NCI-H226 (cell line): ENCODE measurements at regions not wholly inside any gene's neighbourhood (a gene's known extent, or its start where the extent isn't known, plus 50 kb on each side); places are given as distances from the start of the nearest gene placed in this dataset.

ENCODE experiments used
- DNase-seq: peaks from one replicate; pipeline ENCODE4 v3.0.0-alpha.2; 2015

DNA sequence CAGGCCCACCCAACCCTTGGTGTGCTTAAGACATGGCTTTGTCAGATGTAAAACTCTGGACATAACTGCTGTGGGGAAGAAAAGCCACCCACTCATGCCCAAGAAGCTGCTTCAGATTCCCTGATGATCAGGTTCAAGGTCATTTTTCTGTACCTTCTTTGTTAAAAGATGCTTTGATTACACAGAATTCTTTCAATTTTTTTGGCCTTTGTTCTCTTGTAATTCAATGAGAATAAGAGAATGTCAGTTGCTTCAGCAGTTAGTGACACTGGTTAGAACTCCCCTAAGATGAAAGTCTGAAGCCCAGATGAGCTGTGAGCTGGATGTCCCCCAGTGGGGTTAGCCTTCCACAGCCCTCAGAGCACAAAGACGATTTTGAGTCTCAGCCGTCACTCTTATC, 152.7 kb downstream of the CHRM3 start:
- DNase-seq, result no peak

DNA sequence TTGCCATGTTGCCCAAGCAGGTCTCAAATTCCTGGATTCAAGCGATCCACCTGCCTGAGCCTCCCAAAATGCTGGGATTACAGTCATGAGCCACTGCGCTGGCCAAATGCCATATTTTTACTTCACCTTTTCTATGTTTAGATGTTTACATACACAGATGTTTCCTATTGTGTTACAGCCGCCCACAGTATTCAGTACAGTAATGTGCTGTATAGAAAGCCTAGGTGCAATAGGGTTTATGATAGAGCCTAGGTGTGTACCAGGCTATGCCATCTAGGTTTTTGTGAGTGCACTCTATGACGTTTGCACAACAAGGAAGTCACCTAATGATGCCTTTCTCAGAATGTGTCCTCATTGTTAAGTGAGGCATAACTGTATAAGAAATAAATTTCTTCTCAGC, 153.4 kb downstream of the CHRM3 start:
- no peak for DNase-seq

DNA sequence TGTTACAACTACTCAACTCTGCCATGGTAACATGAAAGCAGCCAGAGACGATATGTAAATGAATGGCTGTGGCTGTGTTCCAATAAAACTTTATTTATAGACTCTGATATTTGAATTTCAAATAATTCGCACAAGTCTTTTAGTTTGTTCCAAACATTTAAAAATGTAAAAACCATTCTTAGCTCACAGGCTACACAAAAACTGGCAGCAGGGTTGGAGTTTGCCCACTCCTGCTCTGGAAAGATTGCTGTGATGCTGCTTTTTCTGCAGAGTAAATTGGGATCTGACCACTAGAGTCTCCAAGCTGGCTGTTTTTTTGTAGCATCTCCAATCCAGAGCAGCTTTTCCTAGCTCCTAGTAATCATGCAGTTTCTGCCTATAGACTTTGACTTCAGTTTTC, 157.5 kb downstream of the CHRM3 start:
- no peak for DNase-seq

DNA sequence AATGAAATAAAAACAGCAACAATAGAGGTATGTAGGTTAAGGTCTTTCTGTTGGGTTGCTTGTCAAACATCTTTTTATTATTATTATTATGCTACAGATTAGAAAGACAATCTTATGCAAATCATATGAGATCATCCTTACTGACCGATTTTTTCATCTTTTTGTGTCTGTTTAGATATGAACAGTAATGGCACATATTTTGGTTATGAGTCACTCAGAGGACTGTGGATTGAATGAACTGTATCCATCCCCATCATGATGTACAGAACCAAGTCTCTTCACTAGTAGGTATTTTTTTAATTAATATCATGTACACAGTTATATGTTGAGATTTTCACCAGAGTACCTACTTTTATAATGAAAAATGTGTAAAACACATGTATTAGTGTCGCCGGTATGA, 159.1 kb downstream of the CHRM3 start:
- no peak for DNase-seq

DNA sequence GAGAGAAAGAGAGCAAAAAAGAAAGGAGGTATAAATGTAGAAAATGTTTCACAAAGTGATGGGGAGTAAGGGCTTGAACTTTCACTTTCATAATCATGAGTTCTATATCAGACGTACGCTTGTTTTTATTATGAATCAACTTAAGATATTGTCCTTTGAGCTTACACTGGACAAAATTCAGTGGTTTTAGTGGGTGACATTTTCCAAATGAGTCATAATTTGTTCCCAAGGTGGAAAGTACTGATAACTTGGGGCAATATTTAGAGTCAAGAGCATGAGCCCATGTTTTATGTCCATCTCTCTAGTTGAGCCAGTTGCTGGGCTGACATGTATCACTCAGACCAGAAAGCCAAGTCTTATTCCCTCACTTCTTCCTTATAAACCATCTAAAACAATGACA, 161.6 kb downstream of the CHRM3 start:
- DNase-seq, result no peak

DNA sequence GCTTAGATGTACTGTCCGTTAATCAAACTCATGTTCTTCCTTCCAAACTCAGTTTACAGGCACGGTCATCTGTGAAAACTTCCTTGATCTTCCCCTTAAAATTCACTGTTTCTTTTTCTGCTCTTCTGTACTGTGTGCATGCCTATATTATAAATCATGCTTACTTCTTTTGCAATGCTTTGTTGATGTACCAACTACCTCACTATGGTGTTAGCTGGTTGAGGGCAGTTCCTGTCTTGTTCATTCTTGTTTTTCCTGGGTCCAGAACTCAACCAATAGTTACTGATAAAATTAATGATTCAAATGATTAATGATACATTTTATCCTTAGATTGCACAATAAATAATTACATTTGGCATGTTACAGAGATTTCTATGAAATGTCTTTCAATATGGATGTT, 163.8 kb downstream of the CHRM3 start:
- peak; percentile 20 for DNase-seq

DNA sequence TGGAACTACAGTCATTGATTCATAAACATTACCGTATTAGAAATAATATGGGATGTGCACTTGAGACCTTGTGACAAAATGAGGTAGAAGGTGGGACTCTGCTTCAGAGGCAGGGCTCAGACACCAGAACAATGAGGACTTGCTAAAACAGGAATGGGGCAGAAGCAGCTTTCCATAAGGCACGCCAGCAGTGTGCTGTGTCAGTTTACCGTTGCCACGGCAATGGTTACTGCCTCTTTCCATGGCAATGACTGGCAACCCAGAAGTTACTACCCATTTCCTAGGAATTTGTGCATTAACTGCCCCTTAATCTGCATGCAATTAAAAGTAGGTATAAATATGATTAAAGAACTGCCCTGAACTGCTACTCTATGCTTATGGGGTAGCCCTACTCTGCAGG, 169.0 kb downstream of the CHRM3 start:
- no peak for DNase-seq

DNA sequence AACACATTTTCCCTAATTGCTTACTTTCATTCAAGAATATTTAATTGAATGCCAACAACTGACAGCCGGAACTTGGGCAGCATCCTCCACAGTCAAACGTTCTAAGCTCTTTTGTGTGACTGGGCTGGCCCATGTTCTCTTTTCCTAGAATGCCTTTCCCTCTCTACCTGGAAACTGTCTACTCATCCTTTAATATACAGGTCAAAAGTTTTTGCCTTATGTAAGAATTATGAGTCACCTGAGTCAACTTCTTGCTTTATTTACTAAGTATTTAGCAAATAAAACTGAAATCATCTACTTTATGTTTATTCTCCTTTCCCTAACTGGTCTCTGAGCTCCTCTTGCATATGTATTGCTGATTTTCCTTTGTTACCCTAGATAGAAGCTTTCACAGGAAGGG, 172.2 kb downstream of the CHRM3 start:
- no peak for DNase-seq

DNA sequence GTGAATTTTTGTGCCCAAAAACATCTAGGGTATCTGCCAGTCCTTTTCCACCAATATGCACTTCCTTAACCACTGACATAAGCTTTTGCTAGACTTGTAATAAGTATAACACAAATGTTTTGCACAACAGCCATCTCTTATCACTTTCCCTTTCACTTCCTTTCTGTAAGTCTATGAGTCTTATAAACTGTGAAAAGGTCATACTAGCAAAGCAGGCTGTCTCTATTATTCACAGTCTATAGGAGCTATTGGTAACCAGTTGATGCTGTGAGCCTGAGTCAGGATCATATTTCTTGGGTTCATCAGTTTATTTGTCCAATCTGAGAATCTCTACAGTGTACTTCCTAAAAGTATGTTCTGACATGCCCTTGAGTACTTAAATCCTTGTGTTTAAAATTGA, 172.6 kb downstream of the CHRM3 start:
- DNase-seq, result no peak

DNA sequence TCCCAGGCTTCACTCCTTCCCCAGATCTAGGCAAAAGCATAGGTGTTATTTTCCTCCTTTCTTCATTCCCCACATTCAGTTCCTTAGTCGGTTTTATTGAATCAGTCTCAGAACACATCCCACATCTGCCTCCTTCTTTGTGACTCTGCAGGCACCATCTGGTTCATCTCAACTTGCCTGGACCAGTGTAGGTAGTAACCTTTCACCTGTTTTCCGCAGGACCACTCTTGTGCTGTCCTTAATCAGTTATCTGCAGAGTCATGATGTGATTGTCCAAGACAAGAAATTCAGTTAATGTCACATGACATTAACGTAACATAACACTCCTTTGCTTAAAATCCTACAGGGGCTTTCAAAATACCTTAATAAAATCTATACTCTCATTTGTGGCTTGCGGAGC, 174.6 kb downstream of the CHRM3 start:
- no peak for DNase-seq

DNA sequence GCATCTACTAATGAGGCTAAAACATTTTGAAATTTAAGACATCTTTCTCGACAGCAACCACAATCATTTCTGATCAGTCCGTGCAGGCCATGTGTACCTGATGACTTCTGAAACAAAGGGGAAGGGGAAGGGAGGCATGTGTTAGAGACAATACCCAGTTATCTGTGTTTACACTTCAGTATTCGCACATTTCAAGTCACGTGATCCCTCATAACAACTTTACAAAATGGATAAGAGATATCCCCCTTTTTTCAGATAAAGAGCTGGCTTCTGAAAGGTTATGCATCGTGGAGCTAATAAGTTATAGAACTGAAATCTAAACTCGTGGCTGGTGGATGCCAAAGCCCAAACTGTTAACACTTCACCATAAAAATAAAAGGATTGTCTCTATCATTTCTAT, 175.7 kb downstream of the CHRM3 start:
- no peak for DNase-seq

DNA sequence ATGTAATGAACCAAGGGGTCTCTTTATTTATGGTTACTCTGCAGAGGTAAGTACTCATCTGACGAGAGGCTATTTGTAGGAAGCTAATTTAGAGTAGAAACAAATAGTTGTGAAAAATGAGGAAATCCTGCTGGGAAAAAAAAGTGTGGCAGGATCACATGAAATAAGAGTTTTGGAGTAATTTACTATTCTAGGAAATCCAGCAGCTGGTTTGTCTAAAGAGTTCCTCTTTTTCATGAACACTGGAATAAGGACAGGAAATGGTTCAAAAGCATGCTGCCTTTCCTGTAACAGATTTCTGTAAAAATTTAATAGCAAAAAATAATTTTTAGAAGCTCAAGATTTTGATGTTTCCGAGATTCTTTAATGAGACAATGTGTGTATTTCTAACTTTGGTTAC, 177.3 kb downstream of the CHRM3 start:
- no peak for DNase-seq

DNA sequence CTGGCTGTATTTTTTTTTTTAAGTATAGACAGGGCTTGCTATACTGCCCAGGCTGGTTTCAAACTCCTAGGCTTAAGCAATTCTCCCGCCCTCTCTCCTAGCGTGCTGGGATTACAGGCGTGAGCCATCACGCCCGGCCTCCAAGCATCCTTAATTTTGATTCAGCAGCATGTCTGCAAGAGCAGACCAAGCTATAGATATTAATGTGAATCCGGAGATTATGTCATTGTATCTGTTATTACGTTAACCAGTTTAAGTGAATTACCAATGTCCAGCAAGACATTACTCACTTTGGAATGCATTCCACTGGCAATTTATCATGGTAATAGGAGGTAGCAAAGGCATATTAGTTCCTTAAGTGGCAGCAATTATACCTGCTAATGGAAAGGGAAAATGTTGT, 179.7 kb downstream of the CHRM3 start:
- DNase-seq, result no peak

DNA sequence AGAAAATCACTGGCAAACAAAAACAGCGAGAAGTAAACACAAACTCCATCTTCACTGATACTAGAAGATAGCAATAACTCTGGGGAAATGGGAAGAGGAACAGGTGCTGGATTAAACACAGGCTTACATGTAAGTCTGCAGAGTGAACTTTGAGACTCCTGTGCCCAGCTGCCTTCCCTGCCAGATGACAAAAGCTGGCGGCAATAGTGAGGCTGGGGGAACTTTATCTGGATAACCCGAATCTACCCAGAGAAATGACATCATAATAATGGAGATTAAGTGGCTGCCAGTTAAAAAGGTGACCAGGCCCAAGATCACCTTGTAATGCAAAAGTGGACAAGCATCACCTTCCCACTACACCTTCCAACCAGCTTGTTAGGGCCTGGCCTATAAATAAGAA, 184.5 kb downstream of the CHRM3 start:
- DNase-seq, result no peak

DNA sequence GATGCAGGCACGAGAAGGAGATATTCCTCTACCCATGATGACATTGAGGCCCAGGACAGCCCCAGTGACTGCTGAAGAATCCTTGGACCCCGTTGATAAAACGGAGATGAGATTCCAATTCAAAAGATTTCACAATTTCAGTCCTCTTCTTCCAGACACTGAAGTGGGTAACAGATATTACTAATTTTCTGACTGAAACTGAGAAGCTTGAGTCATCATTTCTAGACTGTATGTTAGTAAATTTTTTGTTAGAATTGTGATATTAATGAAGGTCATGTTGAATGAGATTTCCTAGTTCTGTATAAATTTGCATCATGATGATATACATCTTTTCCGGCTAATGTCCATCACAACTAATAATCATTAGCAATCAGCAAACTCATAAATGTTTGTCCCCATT, 185.8 kb downstream of the CHRM3 start:
- no peak for DNase-seq

DNA sequence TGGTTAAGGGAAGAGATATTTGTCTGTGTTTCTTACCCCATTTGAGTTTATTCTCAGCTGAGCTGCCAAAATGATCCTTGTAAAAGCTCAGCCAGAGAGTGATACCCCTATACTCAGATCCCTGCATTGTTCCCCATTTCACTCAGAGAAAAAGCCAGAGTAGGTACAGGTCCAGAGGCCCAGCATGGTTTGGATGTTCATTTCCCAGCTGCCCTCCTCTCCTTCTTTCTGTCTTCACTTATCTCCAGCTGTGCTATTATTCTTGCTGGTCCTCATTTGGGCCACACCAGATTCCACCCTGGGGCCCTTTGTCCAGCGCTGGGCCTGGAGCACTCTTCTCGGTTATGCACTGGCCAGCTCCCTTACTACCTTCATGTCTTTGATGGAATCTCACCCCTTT, 187.7 kb downstream of the CHRM3 start:
- no peak for DNase-seq

DNA sequence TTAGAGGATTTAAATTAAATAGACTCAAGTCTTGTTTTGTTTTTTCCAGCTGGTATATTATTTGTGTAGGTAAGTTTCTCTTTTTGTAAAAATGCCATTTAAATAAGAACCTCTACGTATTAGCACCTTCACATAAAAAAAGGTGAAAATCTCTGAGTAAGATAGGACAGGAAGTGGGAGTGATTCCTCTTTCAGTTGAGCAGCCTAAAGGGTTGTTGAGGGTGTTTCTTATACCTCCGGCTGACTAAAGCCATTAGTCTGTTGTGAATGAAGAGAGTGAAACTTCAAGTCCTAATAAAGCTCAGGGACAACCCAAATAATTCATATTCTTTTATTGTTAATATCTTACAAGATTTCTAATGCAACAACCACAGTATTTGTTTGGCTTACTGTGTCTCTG, 188.7 kb downstream of the CHRM3 start:
- no peak for DNase-seq

DNA sequence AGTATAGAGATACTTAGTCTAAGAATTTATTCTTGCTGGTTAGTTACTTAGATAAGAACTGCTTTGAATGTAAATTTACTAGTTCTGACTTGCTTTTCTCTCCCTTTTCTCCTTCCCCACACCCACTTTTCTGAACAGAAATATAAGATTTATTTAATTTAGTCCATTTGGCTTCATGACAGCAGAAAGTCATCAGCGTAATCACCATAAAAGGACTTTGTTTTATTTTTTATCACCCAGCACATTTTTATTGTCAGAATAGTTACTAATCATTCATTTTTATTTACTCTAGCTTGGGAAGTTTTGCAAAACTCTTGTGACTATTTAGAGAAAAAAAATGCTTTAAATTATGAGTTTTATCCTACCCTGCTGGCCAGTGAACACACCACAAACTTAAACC, 197.2 kb downstream of the CHRM3 start:
- no peak for DNase-seq

DNA sequence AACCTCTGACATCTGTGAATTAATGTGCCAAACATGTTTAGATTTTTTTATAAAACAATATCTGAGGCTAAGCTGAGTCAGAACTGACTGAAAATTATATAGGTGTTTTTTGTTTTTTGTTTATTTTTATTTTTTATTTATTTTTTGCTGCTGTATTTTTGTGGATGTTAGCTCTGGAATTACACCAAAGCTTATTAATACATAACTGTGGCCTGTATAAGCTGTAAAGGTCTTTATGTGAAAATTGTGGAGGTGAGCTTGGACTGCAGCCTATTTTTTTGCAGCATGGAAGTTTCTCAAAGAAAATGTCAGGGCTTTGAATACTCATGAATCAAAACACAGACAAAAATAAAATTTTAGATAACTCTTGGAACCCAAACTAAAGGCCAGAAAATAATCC, 199.8 kb downstream of the CHRM3 start:
- DNase-seq, result no peak

DNA sequence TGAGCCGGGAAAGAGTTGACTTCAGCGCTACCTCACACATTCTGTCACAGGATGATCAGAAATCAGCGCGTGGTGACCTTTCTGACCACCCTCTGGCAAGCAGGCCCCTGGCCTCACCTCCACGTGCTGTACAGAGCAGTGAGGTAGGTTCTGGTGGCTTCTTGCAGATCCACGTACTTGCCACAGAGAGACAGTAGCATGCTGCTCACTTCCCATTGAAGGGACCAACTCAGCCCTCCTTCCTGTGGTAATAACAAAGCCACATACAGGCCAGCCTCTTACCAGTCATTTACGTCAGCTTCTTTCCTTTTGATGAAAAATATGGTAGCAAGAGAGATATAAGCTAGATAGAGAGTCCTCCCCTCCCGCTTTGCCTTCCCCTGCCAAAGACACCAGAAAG, 200.7 kb downstream of the CHRM3 start:
- no peak for DNase-seq

DNA sequence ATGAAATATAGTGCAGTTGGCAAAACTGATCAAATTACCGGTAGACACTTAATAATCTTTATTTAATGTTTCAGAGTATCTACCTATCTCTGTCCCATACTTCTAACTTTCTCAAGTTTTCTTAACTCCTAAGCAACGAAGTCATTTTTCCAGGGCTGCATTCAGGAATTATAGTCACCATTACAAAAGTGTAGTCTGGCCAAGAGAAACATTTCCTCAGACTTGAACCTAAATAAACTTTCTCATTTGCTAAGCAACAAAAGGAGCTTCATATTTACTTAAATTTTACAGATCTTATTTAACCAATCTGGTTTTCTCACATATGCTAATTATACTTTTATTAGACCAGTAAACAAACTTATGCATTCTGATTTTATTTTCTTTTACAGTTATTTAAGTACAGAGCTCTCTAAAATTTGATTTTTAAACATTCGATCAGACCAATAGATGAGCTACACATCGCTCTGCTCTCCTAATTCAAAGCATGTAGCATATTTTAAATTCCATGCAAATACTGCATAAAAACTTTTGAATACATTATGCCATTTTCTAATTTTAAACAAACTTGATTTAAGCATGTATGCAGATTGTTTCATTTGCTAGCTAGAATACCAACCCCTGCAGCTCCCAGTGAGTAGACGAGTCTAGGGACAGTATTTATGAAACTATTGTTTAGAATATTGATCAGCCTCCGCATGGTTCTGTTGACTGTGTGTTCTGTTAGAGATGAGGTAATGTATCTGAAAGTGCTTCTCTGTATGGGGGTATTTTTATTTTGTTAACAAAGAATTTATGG, 201.4 kb downstream of the CHRM3 start:
- DNase-seq, result no peak

DNA sequence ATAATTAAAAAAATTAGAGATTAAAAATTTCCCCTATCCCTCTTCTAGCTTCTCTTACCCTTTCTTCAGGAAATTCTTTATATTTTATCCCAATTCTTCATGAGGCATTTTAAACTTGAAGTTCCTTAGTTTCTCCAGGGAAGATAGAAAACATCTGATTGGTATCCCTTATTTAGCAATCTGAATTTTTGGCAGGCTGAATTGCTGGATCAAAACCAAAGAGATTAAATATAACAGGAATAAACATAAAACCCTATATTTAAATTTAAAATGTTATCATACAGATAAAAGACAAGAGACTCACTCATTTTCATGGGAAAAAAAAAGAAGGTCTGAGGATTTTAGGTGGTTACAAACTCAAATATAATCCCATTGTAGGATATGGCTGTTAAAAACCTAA, 204.2 kb downstream of the CHRM3 start:
- DNase-seq, result no peak

DNA sequence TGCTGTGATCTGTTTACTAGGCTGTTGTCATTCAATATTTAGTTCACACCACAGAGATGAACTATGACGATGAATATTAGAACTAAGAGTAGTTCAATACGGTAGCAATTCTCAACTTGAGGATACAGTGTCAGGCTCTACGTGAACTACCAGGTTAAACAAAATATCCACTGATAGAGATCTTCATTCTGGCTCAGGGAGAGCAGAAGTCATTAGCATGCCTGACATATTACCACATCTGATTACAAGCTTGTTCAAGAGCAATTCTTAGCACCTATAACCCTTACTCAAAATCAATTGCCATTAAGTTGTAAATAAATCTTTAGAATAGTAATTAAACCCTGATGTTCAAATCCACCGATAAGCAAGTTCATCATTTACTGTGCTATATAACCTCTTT, 207.2 kb downstream of the CHRM3 start:
- no peak for DNase-seq

DNA sequence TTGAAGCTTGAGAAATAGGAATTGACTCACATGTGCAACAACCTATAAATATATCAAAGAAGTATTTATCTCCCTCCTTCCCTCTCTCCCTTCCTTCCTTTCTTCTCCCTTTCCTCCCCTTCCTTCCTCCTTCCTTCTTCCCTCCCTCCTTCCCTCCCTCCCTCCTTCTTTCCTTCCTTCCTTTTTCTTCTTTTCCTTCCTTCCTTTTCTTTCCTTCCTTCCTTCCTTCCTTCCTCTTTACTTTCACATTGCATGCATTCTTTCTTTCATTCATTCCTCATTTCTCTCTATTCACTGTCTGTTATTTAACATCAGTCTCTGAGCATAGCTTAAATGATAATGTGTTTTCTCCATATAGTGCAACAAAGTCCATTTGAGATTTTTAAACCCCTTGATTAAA, 214.2 kb downstream of the CHRM3 start:
- no peak for DNase-seq

DNA sequence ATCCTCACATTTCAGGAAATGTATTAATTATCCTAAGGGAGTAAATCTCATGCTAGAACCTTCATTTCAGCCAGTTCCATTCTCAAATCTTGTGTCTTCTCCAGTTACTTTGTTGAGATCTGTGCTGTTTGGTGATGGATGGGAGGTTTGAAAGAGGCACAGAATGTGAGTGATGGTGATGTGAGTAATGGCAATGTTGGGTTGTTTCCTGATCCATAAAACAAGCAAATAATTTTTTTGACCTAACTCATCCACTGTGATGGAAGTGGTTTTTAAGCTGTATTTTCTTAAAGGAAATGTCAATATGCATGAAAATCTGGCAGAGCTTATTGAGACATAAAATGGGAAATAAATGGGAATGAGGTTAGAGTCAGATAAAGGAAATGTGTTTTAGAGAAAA, 214.7 kb downstream of the CHRM3 start:
- DNase-seq, result no peak

DNA sequence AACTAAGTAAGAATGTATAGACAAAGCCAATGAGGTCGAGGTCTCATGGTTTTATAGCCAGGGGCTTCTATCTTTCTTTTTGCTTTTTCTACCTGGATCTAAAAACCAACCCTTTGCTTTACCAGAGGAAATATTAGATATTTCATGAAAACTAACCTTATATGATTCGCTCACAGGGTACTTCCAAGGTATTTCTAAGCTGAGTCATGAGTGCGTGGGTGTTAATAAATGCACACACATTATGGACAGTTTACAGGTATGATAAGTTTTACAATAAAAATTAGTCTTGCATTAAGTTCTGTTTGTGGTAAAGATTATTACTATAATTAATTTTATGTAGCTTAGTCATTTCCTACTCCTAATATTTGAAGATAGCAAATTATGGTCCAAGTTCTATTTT, 217.2 kb downstream of the CHRM3 start:
- no peak for DNase-seq
